EH (cell line): ENCODE measurements at regions not wholly inside any gene's neighbourhood (a gene's known extent, or its start where the extent isn't known, plus 50 kb on each side); places are given as distances from the start of the nearest gene placed in this dataset.

Experiments
- DNase-seq: peaks from one replicate; pipeline ENCODE4 v3.0.0-alpha.2; 2015; ENCODE audit warnings: low read depth

- DNase-seq = no peak
Measured at GRCh38 chr10:124264271-124264670, 154.5 kb downstream of the OAT start.

DNA sequence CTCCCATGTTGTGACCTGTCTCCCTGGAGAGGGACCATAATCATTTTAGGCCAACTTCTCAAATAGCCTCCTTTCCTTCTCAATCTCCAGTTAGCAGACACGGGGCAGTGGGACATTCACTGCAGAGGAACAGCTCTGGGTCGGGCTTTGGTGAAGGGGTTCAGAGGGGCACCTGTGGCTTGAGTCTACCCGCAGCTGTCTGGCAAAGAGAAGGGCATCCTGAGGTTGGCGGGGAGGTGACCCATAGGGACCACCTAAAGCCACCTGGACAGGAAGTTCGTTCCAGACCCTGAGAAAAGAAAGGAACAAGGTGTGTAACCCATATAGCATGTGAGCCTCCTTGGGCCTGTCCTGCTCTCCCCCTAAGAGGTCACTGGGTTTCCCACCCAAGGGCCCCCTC lies 155.0 kb downstream of the OAT start:
- no peak for DNase-seq

GRCh38 chr10:124262971-124263370 lies 155.8 kb downstream of the OAT start:
- DNase-seq = no peak

- no peak for DNase-seq
Measured at GRCh38 chr10:124262234-124262865, 156.4 kb downstream of the OAT start.

DNA sequence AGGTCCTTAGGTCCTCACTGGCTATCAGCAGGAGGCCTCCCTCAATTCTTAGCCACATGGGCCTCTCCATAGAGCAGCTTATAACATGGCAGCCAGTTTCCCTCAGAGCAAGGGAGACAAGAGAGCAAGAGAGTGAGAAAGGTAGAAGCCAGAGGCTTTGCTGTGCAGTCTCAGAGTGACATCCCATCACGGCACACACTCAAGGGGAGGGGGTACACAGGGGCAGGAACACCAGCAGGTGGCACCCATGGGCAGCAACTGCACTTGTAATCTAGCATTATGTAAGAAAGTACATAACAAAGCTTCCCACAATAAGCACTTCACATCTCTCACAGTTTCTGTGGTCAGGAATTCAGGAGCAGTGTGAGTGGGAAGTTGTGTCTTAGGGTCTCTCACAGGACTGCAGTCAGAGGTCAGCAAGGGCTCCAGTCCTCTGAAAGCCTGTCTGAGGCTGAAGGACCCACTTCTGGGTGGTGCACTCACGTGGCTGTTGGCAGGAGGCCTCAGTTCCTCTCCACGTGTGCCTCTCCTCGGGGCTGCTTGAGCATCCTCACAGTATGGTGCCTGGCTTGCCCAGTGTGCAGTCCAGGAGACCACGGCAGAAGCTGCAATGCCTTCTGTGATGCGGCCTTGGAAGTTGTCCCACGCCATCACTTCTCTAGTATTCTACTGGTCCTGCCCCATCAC lies 159.4 kb downstream of the OAT start:
- DNase-seq = peak; percentile 42

GRCh38 chr10:124257781-124258180 lies 160.9 kb downstream of the OAT start:
- DNase-seq = no peak

DNA sequence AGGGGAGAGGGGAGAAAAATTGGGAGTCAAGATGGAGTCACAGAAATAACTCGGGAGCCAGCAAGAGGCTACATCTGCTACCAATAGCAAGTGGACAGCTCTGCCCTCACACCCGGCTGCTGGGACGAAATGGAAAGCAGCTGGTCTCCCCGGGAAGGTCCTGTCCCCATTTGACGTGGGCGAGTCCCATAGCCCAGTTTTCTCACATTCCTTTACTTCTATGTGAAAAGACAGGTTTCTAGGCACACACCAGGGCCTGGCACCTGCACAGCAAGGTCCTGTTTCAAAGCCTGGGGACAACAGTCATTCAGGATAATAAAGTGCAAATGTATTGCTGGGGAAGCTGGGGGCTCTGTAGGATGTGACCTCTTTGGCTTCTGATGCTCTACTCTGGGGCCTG lies 162.6 kb downstream of the OAT start:
- no peak for DNase-seq

DNA sequence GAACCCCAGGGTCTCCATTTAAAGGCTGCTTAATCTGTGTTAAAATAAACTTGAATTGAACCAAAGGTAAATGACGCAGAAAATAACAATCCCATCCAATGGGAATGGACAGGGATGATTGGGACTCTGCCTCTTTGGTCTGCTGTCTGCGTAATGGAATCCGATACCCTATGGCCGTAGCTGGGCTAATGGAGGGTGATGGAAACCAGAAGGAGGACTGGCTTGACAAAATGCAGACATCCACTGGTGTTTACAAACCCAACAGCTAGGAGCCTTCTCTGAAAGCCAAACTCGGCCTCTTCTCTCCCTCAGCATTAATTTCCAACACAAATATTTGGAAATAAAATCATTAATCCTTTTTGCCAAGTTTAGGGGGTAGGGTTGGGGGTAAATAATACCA lies 162.2 kb upstream of the CHST15 start:
- DNase-seq = no peak

DNA sequence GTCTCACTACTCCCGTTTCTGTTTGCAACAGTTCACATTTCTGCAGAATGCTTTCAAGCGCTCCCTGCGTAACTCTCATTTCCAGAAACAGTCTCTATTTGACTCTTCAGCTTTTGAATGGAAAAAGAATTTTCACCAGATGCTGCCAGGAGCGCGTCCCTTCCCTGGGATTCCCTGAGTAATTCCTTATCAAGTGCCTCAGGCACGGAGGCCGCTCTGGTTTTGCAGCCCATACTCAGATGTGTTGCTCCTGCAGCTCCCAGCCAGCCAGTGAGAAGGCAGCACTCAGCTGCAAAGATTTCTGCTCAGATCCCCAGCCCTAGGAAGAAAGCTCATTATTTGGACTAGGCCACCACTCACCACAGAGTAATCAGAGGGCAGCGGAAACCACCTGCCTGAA lies 161.1 kb upstream of the CHST15 start:
- DNase-seq = peak; percentile 33

DNA sequence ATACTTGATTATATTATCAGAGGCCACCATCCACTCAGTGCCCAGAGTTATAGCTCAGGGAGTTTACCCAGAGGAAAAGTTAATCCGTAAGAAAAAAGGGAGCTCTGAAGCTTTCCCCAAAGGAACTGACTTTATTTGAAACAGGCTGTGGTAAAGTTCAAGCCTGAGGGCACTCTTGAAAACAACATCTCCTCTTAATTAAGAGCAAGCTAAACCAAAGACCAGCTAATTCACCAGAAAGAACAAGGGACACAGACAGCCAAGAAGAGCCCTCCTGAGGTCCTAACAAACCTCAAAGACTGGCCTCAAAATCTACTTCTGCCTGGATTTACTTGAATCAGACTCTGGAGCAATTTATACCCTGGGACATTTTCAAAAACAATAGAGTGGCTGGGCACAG lies 159.6 kb upstream of the CHST15 start:
- DNase-seq = peak; percentile 3

DNA sequence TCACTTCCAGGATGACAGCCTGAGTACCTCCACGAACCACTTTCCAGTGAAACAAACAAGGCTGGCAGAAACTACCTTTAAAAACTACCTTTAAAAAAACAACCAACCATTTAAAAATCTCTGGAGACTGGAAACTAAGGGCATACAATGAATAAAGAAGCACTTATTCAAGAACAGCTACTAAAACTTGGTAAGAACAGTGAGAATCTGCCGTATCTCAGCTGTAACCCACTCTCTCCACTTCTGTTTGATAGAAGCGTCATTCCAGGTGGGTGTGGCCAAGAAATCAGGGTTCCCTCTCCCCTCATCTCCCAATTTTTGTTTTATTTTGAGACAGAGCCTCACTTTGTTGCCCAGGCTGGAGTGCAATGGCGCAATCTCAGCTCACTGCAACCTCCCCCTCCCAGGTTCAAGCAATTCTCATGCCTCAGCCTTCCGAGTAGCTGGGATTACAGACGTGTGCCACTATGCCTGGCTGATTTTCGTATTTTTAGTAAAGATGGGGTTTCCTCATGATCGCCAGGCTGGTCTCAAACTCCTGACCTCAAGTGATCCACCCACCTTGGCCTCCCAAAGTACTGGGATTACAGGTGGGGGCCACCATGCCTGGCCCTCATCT lies 158.8 kb upstream of the CHST15 start:
- DNase-seq = no peak

- DNase-seq = no peak
Measured at GRCh38 chr10:124251317-124252065, 158.1 kb upstream of the CHST15 start.

DNA sequence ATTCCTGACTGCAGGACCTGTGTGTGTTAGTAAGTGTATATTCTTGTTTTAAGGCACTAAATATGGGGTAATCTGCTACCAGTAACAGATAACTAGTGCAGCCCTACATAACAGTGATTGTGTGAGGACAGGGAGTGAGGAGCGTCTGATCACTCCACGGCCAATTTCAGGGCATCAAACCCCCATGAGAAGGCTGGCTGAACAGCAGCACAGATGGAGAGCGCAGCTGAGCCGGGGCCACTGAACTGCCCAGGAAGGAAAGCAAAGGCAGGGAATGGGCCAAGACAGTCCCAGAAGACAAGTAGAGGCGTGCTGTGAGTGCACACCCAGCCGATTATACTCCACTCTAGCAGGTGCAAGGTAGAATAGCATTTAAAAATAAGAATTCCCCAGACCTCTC lies 157.1 kb upstream of the CHST15 start:
- no peak for DNase-seq

GRCh38 chr10:124249812-124250432 lies 156.5 kb upstream of the CHST15 start:
- DNase-seq = no peak

DNA sequence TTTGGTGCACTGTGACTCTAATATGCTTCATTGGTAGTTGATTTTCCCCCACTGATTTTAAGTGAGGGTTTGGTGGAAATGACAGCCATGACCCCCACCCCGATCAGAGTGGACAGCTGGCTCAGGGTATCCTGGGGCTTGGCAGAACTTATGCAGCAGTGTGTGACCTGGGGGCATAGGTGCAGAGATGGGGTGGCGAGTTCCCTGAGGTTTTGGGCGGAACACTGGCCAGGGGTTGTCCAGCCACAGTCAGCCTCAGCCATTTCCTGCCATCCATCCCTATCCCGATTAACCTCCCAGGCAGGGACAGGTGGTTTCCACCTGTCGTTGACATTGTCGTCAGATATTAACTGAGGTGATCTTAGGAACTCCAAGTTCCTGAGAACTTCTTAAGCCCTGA lies 155.8 kb upstream of the CHST15 start:
- DNase-seq = no peak

DNA sequence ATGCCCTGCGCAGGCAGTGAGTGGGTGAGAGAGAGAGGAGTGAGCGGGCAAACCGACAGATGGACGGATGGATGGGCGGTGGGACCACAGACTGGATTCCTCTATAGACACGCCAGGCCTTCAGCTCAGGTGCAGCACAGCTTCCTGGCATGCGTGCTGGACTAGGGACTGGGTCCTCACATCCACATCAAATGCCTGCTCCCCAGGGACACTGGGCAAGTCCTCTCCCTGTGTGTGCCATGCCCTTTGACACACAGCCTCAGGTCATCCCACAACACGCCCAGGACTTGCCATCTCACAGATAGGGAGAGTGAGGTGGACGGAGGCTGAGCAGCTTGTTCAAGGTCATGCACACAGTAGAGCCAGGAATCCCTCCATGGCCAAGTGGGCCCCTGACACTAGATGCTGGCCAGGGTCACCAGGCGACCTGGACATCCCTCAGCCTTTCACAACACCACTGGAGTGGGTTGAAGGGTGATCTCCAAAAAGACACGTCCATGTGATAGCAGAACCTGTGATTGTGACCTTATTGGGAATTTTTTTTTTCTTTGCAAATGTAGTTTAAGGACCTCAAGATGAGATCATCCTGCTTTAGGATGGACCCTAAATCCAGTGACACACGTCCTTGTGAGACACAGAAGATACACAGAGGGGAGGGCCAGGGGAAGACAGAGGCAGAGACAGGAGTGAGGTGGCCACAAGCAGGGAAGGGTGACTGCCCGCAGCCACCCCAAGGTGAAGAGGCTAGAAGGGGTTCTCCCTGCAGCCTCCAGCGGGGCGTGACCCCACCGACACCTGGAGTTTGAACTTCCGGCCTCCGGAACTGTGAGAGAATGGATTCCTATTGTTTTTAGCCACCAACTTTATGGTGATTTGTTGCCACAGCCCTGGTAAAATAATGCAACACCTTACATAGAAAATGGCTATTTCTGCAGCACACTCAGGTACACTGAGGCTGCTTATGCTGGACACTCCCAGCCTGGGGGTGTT lies 155.0 kb upstream of the CHST15 start:
- no peak for DNase-seq

- no peak for DNase-seq
Measured at GRCh38 chr10:124245806-124246440, 152.5 kb upstream of the CHST15 start.

DNA sequence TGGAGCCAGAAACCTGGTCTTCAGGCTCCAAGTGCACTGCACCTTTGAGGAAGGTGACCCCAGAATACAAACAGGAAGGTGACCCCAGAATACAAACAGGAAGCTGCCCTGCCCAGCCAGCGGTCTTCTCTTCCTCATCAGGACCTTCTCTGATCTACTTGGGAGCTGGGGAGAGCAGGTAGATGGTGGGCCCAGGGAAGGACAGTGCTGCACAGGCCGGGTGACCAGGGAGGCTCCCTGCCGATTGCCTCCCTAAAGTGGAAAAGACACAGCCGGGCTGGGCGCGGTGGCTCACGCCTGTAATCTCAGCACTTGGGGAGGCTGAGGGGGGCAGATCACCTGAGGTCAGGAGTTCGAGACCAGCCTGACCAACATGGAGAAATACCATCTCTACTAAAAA lies 151.8 kb upstream of the CHST15 start:
- no peak for DNase-seq

DNA sequence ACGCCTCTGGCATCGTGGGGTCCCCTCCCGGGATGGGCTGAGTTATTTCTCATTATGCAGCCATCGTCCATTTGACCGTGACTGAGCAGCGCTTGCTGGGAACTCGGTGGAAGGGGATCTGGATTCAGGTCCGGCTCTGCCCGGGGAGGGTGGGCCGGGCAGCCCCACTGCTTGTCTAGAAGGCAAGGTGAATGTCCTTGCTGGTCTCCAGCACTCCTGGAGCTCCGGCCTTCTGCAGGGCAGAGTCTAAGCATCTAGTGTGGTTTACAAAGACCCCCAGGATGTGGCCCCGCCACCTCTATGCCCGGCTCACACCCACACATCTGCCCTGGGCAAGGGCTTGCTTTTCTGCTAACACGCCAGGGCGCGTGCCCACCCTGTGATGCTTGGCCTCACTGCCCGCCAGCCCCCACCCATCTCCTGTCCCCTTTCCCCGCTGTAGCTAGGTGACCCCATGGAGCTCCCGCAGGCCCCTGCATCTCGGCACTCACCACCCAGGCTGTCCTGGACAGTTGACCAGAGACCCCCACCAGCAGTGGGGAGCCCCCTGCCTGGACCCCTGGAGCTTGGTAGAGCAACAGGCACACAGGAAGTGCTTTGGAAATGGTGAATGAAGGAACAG lies 151.0 kb upstream of the CHST15 start:
- no peak for DNase-seq

GRCh38 chr10:124243702-124244121 lies 150.3 kb upstream of the CHST15 start:
- no peak for DNase-seq
